ENCODE measurements at regions not wholly inside any gene's neighbourhood (a gene's known extent, or its start where the extent isn't known, plus 50 kb on each side); places are given as distances from the start of the nearest gene placed in this dataset.

GRCh38 chr17:54239291-54239690 is 416.6 kb downstream of the KIF2B start:
- no peaks in the 10 kb centered on the region for H3K79me2 ChIP-seq (ENCODE audit: insufficient read depth, low read length)
- H3K9me3 ChIP-seq (ENCODE audit: control insufficient read depth in 1 of 2, insufficient read depth in 1 of 2, low read depth in 1 of 2, low read length in 2 of 2): peaks cover 32 to 47% of the 10 kb centered on the region in 2 experiments
- DNase-seq (ENCODE audit: low read depth, low spot score): no peak
- H4K20me1 ChIP-seq (ENCODE audit: insufficient read depth): no peaks in the 10 kb centered on the region
- no peaks in the 10 kb centered on the region for H3K4me1 ChIP-seq (ENCODE audit: control insufficient read depth in 1 of 2, insufficient read depth in 2 of 2, low read length in 2 of 2)
- H3K36me3 ChIP-seq (ENCODE audit: control insufficient read depth in 1 of 2, insufficient read depth in 2 of 2, low read length in 2 of 2): no peaks in the 10 kb centered on the region
- intact Hi-C loops (cut with micrococcal nuclease): no loop called here
- BruUV-seq (replicated peaks): no TSS peak
- CTCF ChIA-PET: no interaction called here
- H3K4me2 ChIP-seq (ENCODE audit: low read length): no peak overlapping the region
- H3K9ac ChIP-seq (ENCODE audit: low read length): no peak overlapping the region
- H3K27me3 ChIP-seq (ENCODE audit: insufficient read depth, low read length): no peaks in the 10 kb centered on the region
- TF ChIP-seq RAD21 (IDR thresholded peaks at IDR 0.05; ENCODE audit: low read depth) (no peak), EGR1 (IDR thresholded peaks at IDR 0.05; ENCODE audit: low read depth) (no peak), REST (IDR thresholded peaks at IDR 0.05; ENCODE audit: low read depth) (no peak), TCF7L2 (IDR thresholded peaks at IDR 0.05; ENCODE audit: borderline replicate concordance, extremely low read depth, insufficient read depth, insufficient read length) (no peak)
- POLR2A ChIA-PET: no interaction called here
- no peak overlapping the region for H3K4me3 ChIP-seq (replicated peaks in 1 of 2; ENCODE audit: low read depth in 1 of 2, low read length in 2 of 2)
- H3K27ac ChIP-seq (ENCODE audit: low read depth, low read length): no peak overlapping the region
- RAD21 ChIA-PET (ENCODE audit: low non-redundant PET in 1 of 2, low total read pairs in 2 of 2, uncharacterized antibody in 2 of 2, unreplicated experiment in 2 of 2): no interaction called here
- H3K9me2 ChIP-seq (ENCODE audit: insufficient read depth): no peaks in the 10 kb centered on the region
- H2AFZ ChIP-seq (ENCODE audit: low read depth, low read length, poor library complexity, severe bottlenecking): no peak overlapping the region
- no peak for ATAC-seq

- DNase-seq (ENCODE audit: low read depth, low spot score): no peak
- POLR2A ChIA-PET: no interaction called here
- no peak for TF ChIP-seq YY1 (IDR thresholded peaks at IDR 0.05; ENCODE audit: extremely low read depth, insufficient replicate concordance, low read depth, low read length)
- no peak for TF ChIP-seq FOSL1 (IDR thresholded peaks at IDR 0.05; ENCODE audit: low read depth)
- TF ChIP-seq EZH2phosphoT487 (IDR thresholded peaks at IDR 0.05; ENCODE audit: borderline replicate concordance): no peak
- TF ChIP-seq EGR1 (IDR thresholded peaks at IDR 0.05; ENCODE audit: low read depth): no peak
- no peak for TF ChIP-seq CEBPB (IDR thresholded peaks at IDR 0.05; ENCODE audit: low read depth)
- no peak for TF ChIP-seq ATF3 (IDR thresholded peaks at IDR 0.05)
- no peak for TF ChIP-seq RAD21 (IDR thresholded peaks at IDR 0.05; ENCODE audit: low read depth)
- no peak for TF ChIP-seq MAX (IDR thresholded peaks at IDR 0.05)
- TF ChIP-seq JUND (IDR thresholded peaks at IDR 0.05): no peak
- TF ChIP-seq SRF (IDR thresholded peaks at IDR 0.05; ENCODE audit: low read depth): no peak
- TF ChIP-seq TCF7L2 (IDR thresholded peaks at IDR 0.05; ENCODE audit: borderline replicate concordance, extremely low read depth, insufficient read depth, insufficient read length): no peak
- TF ChIP-seq SP1 (IDR thresholded peaks at IDR 0.05; ENCODE audit: low read depth): no peak
- no peak for TF ChIP-seq REST (IDR thresholded peaks at IDR 0.05; ENCODE audit: low read depth)
- no peak for TF ChIP-seq ELF1 (IDR thresholded peaks at IDR 0.05; ENCODE audit: borderline replicate concordance, low read depth)
Observed at GRCh38 chr17:54255696-54256095, 433.0 kb downstream of the KIF2B start.

More at GRCh38 chr17:54255696-54256095, 433.0 kb downstream of the KIF2B start:
- Histone ChIP-seq H3K79me2 (ENCODE audit: insufficient read depth, low read length) (no peaks in the 10 kb centered on the region), H3K9ac (ENCODE audit: low read length) (no peak overlapping the region), H3K27ac (ENCODE audit: low read depth, low read length) (no peak overlapping the region), H3K9me3 (ENCODE audit: control insufficient read depth in 1 of 2, insufficient read depth in 1 of 2, low read depth in 1 of 2, low read length in 2 of 2) (peaks cover 51 to 62% of the 10 kb centered on the region in 2 experiments; a peak in 3 of 4 replicates), H3K36me3 (ENCODE audit: control insufficient read depth in 1 of 2, insufficient read depth in 2 of 2, low read length in 2 of 2) (no peaks in the 10 kb centered on the region), H2AFZ (ENCODE audit: low read depth, low read length, poor library complexity, severe bottlenecking) (no peak overlapping the region), H3K4me1 (ENCODE audit: control insufficient read depth in 1 of 2, insufficient read depth in 2 of 2, low read length in 2 of 2) (no peaks in the 10 kb centered on the region), H4K20me1 (ENCODE audit: insufficient read depth) (no peaks in the 10 kb centered on the region), H3K27me3 (ENCODE audit: insufficient read depth, low read length) (no peaks in the 10 kb centered on the region), H3K4me2 (ENCODE audit: low read length) (no peak overlapping the region), H3K9me2 (ENCODE audit: insufficient read depth) (no peaks in the 10 kb centered on the region), H3K4me3 (replicated peaks in 1 of 2; ENCODE audit: low read depth in 1 of 2, low read length in 2 of 2) (no peak overlapping the region)
- ChIA-PET RAD21 (ENCODE audit: low non-redundant PET in 1 of 2, low total read pairs in 2 of 2, uncharacterized antibody in 2 of 2, unreplicated experiment in 2 of 2) (no interaction called here), CTCF (no interaction called here)
- ATAC-seq: no peak
- no TSS peak for BruUV-seq (replicated peaks)
- intact Hi-C loops (cut with micrococcal nuclease): no loop called here
